22Rv1 (cell line): ENCODE measurements at regions not wholly inside any gene's neighbourhood (a gene's known extent, or its start where the extent isn't known, plus 50 kb on each side); places are given as distances from the start of the nearest gene placed in this dataset.

Source experiments
- H3K27ac ChIP-seq: fragments of 450-650 bp; 2 replicates; pipeline ENCODE4 v1.5.1; 2017
- ZFX ChIP-seq: fragments of 450-650 bp; IDR thresholded peaks from 2 replicates; pipeline ENCODE4 v1.6.1; 2017; ENCODE audit warnings: antibody characterized with exemption, borderline replicate concordance
- TF ChIP-seq, protein P1 (sequence below): fragments of 450-650 bp; IDR thresholded peaks from 2 replicates; pipeline ENCODE4 v1.5.1; 2017; ENCODE audit warnings: mild to moderate bottlenecking

DNA sequence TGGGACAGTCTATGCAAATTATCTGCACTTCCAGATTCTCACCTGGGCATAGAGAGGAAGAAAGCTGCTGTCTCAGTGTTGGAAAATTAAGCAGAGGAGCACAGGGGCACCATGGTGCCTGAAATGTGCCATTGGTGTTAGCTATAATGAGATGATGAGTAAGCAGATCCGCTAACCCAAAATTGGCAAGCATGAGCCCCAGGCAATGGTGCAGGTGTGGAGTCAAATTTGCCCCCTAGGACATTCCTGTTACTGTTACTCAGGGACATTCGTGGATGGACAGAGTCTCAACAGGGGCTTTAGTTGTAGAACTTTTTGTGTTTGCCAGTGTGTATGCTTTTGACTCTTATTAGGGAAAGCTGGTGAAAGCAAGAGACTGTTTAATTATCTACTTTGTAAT lies 385.2 kb upstream of the KLF6 start:
- H3K27ac ChIP-seq: no peak overlapping the region
- TF ChIP-seq, protein P1, sequence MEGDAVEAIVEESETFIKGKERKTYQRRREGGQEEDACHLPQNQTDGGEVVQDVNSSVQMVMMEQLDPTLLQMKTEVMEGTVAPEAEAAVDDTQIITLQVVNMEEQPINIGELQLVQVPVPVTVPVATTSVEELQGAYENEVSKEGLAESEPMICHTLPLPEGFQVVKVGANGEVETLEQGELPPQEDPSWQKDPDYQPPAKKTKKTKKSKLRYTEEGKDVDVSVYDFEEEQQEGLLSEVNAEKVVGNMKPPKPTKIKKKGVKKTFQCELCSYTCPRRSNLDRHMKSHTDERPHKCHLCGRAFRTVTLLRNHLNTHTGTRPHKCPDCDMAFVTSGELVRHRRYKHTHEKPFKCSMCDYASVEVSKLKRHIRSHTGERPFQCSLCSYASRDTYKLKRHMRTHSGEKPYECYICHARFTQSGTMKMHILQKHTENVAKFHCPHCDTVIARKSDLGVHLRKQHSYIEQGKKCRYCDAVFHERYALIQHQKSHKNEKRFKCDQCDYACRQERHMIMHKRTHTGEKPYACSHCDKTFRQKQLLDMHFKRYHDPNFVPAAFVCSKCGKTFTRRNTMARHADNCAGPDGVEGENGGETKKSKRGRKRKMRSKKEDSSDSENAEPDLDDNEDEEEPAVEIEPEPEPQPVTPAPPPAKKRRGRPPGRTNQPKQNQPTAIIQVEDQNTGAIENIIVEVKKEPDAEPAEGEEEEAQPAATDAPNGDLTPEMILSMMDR: no peak
- no peak for TF ChIP-seq ZFX

DNA sequence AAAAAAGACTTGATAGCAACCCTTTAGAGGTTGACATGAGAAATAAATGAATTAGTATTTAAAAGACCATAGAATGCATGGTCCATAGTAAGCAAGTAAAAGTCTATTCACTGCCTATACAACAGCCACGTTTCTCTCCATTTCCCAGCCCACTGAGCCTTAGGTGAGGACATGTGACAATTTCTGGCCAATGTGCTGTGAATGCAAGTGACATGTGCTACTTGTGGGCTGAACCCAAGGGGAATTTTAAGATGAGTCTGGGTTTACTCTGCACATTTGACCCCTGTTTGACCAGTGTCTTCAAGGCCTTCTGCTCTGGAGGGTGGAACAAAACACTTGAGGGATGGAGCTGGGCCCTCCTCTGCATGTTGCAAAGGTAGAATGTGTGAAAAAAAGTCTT lies 384.4 kb upstream of the KLF6 start:
- no peak for TF ChIP-seq ZFX
- TF ChIP-seq, protein P1: no peak
- no peak overlapping the region for H3K27ac ChIP-seq

DNA sequence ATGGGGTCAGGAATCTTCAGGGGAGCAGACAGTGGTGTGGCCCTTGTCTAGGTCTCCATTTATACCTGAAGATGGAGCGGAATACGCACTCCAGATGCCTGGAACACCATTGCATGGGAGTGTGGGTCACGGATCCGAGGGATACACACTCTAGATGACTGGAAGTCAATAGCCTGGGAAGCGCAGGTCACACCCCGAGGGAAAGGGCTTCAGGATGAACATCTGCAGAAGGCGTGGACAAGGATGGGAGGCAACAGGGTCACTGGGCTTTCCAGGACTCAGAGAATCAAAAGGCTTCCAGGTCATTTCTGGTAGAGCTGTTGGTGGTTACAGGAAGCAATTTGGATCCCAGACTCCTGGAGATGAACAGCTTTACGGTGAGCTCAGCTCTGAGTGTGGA lies 382.2 kb upstream of the KLF6 start:
- H3K27ac ChIP-seq: no peak overlapping the region
- no peak for TF ChIP-seq ZFX
- TF ChIP-seq, protein P1: no peak

DNA sequence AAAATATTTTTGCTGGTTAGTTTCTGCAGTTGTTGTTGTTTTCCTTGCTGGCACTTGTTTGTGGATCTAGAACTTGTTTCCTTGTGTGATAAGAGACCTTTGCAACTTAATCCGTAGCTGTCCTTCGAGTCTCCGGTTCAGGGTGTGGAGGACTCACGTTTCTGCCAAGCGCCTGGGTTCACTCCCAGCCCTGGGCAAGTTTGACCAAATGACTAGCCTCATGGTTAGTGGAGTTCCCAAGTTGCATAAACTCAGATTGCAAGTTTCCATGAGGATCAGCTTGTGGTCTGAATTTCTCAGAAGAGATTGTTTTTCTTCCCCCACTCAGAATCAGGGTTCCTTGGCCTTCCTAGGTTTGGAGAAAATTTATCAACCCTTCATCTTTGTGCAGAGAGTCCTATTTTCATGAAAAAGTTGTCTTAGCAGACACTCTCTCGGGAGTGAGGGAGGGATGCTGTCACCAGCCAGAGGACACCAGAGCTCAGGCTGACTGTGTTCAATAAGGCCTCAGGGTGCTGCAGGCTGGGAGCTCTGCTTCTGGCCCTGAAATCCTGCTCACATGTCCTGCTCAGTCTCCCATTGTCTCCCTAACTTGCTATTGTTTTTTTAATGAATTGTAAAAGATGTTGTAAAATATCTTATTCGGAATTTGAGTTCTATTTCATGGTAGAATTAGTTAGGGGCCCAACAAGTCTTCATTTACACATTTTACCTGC lies 377.7 kb upstream of the KLF6 start:
- no peak overlapping the region for H3K27ac ChIP-seq
- TF ChIP-seq ZFX: no peak
- TF ChIP-seq, protein P1: no peak

DNA sequence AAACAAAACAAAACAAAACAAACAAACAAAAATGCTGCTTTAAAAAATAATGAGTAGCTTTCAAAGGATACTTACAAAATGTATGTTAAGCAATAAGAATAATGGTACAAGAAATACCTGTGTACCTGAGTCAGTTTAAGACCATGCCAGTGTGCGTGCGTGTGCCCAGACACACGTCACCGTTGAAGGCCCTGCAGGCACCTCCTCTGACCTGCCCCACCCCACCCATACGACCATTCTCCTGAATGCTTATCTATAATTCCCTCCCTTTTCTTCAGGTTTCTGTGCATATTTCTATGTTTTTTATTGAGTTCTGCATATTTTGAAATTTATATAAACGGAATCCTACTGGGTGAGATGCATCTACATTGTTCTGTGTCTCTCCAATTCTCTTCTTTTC lies 374.2 kb upstream of the KLF6 start:
- H3K27ac ChIP-seq: no peak overlapping the region
- TF ChIP-seq, protein P1: no peak
- TF ChIP-seq ZFX: no peak

DNA sequence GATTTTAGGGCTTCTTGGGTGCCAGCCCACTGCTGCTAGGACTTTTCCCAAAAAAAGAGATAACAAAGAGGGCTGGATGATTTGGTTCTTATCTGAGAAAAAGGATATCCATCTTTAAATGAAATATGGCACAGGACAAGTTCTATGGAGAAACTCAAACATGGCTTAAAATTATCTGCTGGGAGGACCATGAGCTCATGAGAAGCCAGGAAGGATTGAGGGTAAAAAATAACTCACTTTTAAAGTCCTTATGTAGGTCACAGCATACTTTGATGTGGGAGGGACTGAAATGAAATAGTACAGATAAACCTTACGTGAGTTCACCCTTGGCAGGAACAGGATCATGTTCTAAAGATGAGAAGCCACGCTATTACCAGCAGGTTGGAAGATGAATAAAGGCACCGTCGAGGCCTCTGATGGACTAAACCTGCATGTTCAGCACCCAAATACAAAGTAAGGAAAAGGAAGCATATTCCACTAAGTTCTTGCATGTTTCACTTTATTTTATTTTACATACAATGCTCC lies 369.2 kb upstream of the KLF6 start:
- no peak for TF ChIP-seq ZFX
- TF ChIP-seq, protein P1: no peak
- H3K27ac ChIP-seq: no peak overlapping the region

DNA sequence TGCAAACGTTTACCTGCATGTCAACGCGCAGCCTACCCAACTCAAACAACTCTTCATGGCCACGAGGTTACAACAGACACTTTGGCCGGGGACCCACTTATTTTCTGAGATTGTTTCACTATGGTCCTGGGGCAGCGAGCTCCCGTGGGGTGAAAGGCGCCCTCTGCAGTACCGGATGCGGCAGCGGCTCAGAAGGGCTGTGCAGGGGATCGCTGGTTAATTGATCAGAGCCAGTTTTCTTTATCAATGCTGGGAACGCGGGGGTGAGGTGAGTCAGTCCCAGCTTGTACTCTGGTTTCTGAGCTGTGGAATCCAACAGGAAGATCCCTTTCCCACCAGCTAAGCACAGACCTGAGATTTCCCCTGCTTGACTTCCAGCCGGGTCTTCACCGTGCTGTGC lies 366.5 kb upstream of the KLF6 start:
- no peak for TF ChIP-seq ZFX
- TF ChIP-seq, protein P1: no peak

More for the DNA sequence above, 366.5 kb upstream of the KLF6 start:
- no peak overlapping the region for H3K27ac ChIP-seq
